Upper lobe of right lung (tissue), 1 donor: ENCODE measurements at regions not wholly inside any gene's neighbourhood (a gene's known extent, or its start where the extent isn't known, plus 50 kb on each side); places are given as distances from the start of the nearest gene placed in this dataset.
"Not testable (repeated sequence)": the region's sequence is repeated elsewhere in the genome, so short reads cannot be mapped to it uniquely, and the experiment has no call there.

Experiments used
- ATAC-seq: fragments of 200-7000 bp; cut with Tn5 transposase; one replicate; pipeline ENCODE4 v1.9.1; 2020; ENCODE audit warnings: mild to moderate bottlenecking, moderate library complexity
- DNase-seq: peaks from one replicate; pipeline ENCODE4 v3.0.0-alpha.2; 2020
- H3K27ac ChIP-seq: fragments of 200-600 bp; one replicate; pipeline ENCODE4 v1.8.0; 2022
- H3K27me3 ChIP-seq: fragments of 200-600 bp; one replicate; pipeline ENCODE4 v1.8.0; 2022; ENCODE audit warnings: mild to moderate bottlenecking
- H3K36me3 ChIP-seq: fragments of 200-600 bp; one replicate; pipeline ENCODE4 v1.8.0; 2022
- H3K4me1 ChIP-seq: fragments of 200-600 bp; one replicate; pipeline ENCODE4 v1.8.0; 2022
- H3K4me3 ChIP-seq: fragments of 200-600 bp; one replicate; pipeline ENCODE4 v1.8.0; 2022; ENCODE audit warnings: mild to moderate bottlenecking
- H3K9me3 ChIP-seq: fragments of 200-600 bp; one replicate; pipeline ENCODE4 v1.8.0; 2022
- intact Hi-C: fragments of 100-400 bp; cut with DNase I; formaldehyde crosslinking; loops from one replicate; pipeline ENCODE4 v1.11.0; 2022
- TF ChIP-seq, protein P1 (sequence below): fragments of 200-600 bp; IDR thresholded peaks from one replicate; pipeline ENCODE4 v1.8.0; 2022; ENCODE audit warnings: antibody characterized with exemption
- donor health status: DM: no; HTN: yes; CAD: no; lungs with severe emphysema.

- H3K27ac ChIP-seq = no peak overlapping the region
- TF ChIP-seq, protein P1, sequence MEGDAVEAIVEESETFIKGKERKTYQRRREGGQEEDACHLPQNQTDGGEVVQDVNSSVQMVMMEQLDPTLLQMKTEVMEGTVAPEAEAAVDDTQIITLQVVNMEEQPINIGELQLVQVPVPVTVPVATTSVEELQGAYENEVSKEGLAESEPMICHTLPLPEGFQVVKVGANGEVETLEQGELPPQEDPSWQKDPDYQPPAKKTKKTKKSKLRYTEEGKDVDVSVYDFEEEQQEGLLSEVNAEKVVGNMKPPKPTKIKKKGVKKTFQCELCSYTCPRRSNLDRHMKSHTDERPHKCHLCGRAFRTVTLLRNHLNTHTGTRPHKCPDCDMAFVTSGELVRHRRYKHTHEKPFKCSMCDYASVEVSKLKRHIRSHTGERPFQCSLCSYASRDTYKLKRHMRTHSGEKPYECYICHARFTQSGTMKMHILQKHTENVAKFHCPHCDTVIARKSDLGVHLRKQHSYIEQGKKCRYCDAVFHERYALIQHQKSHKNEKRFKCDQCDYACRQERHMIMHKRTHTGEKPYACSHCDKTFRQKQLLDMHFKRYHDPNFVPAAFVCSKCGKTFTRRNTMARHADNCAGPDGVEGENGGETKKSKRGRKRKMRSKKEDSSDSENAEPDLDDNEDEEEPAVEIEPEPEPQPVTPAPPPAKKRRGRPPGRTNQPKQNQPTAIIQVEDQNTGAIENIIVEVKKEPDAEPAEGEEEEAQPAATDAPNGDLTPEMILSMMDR = no peak
- H3K36me3 ChIP-seq = no peaks in the 10 kb centered on the region
- H3K4me1 ChIP-seq = no peaks in the 10 kb centered on the region
- H3K27me3 ChIP-seq = no peaks in the 10 kb centered on the region
- H3K9me3 ChIP-seq = no peaks in the 10 kb centered on the region
- no peak for ATAC-seq
- no peak for DNase-seq
- intact Hi-C loops = no loop called here
- no peak overlapping the region for H3K4me3 ChIP-seq
These were observed 149.3 kb downstream of the FBXO4 start for GRCh38 chr5:42074353-42074752.

- H3K9me3 ChIP-seq = no peaks in the 10 kb centered on the region
- H3K27me3 ChIP-seq = no peaks in the 10 kb centered on the region
- intact Hi-C loops = no loop called here
- no peak for ATAC-seq
- H3K4me3 ChIP-seq = no peak overlapping the region
- no peaks in the 10 kb centered on the region for H3K4me1 ChIP-seq
- no peak overlapping the region for H3K27ac ChIP-seq
- no peaks in the 10 kb centered on the region for H3K36me3 ChIP-seq
- TF ChIP-seq, protein P1 = no peak
- DNase-seq = no peak
These were observed 164.6 kb downstream of the FBXO4 start for GRCh38 chr5:42089705-42090104.

- ATAC-seq = no peak
- H3K36me3 ChIP-seq = no peaks in the 10 kb centered on the region
- H3K27ac ChIP-seq = no peak overlapping the region
- intact Hi-C loops = no loop called here
- no peak overlapping the region for H3K4me3 ChIP-seq
- no peaks in the 10 kb centered on the region for H3K9me3 ChIP-seq
- H3K4me1 ChIP-seq = no peaks in the 10 kb centered on the region
- DNase-seq = no peak
- TF ChIP-seq, protein P1 = no peak
- H3K27me3 ChIP-seq = no peaks in the 10 kb centered on the region
These were observed 165.1 kb downstream of the FBXO4 start for GRCh38 chr5:42090162-42090561.

GRCh38 chr5:42099846-42100245 lies 174.8 kb downstream of the FBXO4 start:
- H3K27me3 ChIP-seq, H3K4me3 ChIP-seq, H3K36me3 ChIP-seq, DNase-seq, H3K4me1 ChIP-seq, intact Hi-C loops, H3K9me3 ChIP-seq, ATAC-seq, H3K27ac ChIP-seq: not testable (repeated sequence)

- H3K4me3 ChIP-seq = no peak overlapping the region
- ATAC-seq (no peak), DNase-seq (no peak)
- no peaks in the 10 kb centered on the region for H3K9me3 ChIP-seq
- no peaks in the 10 kb centered on the region for H3K27me3 ChIP-seq
- intact Hi-C loops = no loop called here
- no peaks in the 10 kb centered on the region for H3K4me1 ChIP-seq
- no peak overlapping the region for H3K27ac ChIP-seq
- TF ChIP-seq, protein P1 = no peak
- no peaks in the 10 kb centered on the region for H3K36me3 ChIP-seq
These were observed 183.4 kb downstream of the FBXO4 start for GRCh38 chr5:42108468-42108867.

DNA sequence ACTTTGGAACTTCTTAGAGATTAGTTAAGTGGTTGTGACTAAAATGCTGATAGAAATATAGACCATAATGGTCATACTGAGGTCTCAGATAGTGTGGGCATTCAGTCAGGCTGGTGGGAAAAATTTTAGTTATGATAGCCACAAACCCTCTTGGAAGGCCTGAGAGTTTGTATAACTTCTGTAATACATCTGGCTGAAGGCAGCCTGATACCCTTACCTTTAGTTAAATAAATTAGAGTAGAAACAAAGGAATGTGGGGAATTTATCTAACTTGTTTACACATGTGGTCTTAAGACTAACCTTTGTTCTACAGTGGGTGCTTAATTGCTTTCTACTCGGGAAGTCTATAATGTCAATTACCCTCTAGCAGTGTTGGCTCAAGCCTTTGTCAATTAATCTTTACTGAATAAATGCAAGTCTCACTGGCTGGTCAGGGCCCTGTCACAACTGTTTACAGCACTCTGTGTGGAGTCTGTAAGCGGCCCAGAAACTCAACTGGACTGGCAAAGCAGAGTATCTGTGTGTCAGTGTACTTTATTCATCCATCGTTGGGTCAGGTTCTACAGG lies 184.0 kb downstream of the FBXO4 start:
- intact Hi-C loops = no loop called here
- H3K27me3 ChIP-seq = no peaks in the 10 kb centered on the region
- H3K9me3 ChIP-seq = no peaks in the 10 kb centered on the region
- no peaks in the 10 kb centered on the region for H3K36me3 ChIP-seq
- no peak for ATAC-seq
- no peak overlapping the region for H3K27ac ChIP-seq
- H3K4me3 ChIP-seq = no peak overlapping the region
- DNase-seq = no peak
- H3K4me1 ChIP-seq = no peaks in the 10 kb centered on the region
- TF ChIP-seq, protein P1 = no peak

DNA sequence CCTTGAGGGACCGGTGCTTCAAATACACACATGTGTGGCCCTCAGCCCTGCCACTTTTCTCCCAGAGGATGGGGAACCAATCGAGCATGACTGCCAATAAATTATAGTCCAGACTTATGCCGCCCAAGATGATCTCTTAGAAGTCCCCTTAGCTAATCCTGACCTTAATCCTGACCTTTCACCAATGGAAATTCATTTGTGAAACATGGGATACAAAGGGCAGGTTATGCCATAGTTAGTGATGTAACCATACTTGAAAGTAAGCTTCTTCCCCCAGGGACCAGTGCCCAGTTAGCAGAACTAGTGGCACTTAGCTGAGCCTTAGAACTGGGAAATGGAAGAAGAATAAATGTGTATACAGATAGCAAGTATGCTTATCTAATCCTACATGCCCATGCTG lies 190.6 kb downstream of the FBXO4 start:
- H3K27me3 ChIP-seq, ATAC-seq, H3K4me3 ChIP-seq, H3K4me1 ChIP-seq, intact Hi-C loops, H3K36me3 ChIP-seq, H3K9me3 ChIP-seq, DNase-seq, H3K27ac ChIP-seq: not testable (repeated sequence)
